Activated CD8-positive, alpha-beta T cell treated with anti-CD3 and anti-CD28 coated beads for 36 hours (primary cell): ENCODE measurements at regions not wholly inside any gene's neighbourhood (a gene's known extent, or its start where the extent isn't known, plus 50 kb on each side); places are given as distances from the start of the nearest gene placed in this dataset.

Experiments used
- ATAC-seq: fragments of 200-7000 bp; cut with Tn5 transposase; one replicate; pipeline ENCODE4 v1.10.0; 2021; ENCODE audit warnings: mild to moderate bottlenecking, moderate library complexity
- CTCF ChIA-PET: fragments of 350-600 bp; sonication (Branson Sonifier 250); formaldehyde crosslinking; loops from one replicate; lab custom pipeline; 2021; ENCODE audit warnings: antibody characterized with exemption; lab: Charles Lee
- POLR2A ChIA-PET: fragments of 350-600 bp; sonication (Branson Sonifier 250); formaldehyde crosslinking; loops from one replicate; lab custom pipeline; 2021; ENCODE audit warnings: antibody characterized with exemption; lab: Charles Lee
- DNase-seq: peaks from one replicate; pipeline ENCODE4 v3.0.0-alpha.2; 2020
- H3K27ac Mint-ChIP-seq: one replicate; pipeline ENCODE4 v1.8.0; 2021; ENCODE audit warnings: mild to moderate bottlenecking, mixed read lengths
- H3K27me3 Mint-ChIP-seq: one replicate; pipeline ENCODE4 v1.8.0; 2021; ENCODE audit warnings: mixed read lengths
- H3K36me3 Mint-ChIP-seq: one replicate; pipeline ENCODE4 v1.8.0; 2021; ENCODE audit warnings: low read depth, mixed read lengths
- H3K4me1 Mint-ChIP-seq: one replicate; pipeline ENCODE4 v1.8.0; 2021; ENCODE audit warnings: low read depth, mixed read lengths
- H3K4me3 Mint-ChIP-seq: one replicate; pipeline ENCODE4 v1.8.0; 2021; ENCODE audit warnings: mild to moderate bottlenecking, moderate library complexity, mixed read lengths
- H3K9me3 Mint-ChIP-seq: one replicate; pipeline ENCODE4 v1.8.0; 2021; ENCODE audit warnings: mixed read lengths
- intact Hi-C: fragments of 100-400 bp; cut with micrococcal nuclease; formaldehyde crosslinking; loops from one replicate; pipeline ENCODE4 v1.10.0; 2022
- TF ChIP-seq, protein P1 (sequence below): fragments of 200-600 bp; IDR thresholded peaks from one replicate; pipeline ENCODE4 v1.8.0; 2022; ENCODE audit warnings: antibody characterized with exemption, mild to moderate bottlenecking

DNA sequence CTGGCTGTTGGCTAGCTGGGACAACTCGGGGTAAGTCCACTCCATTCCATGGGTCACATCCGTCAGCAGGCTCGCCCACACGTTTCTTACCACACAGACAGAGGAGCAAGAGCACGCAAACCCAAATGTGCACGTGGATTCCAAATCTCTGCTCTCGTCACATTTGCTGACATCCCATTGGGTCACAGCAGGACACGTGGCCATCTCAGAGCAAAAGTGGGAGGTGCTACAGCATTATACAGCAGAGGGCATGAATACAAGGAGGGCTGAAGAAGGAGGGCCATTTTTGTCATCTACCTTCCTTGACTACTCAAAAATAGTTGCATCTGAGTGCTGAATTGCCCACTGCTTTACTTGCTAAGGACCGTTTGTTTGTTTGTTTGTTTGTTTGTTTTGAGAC, 84.7 kb downstream of the RBBP6 start:
- Mint-ChIP-seq H3K27ac (no peak overlapping the region), H3K4me1 (no peaks in the 10 kb centered on the region), H3K27me3 (peaks cover 1% of the 10 kb centered on the region), H3K9me3 (no peaks in the 10 kb centered on the region), H3K4me3 (no peak overlapping the region), H3K36me3 (no peaks in the 10 kb centered on the region)
- intact Hi-C loops = no loop called here
- POLR2A ChIA-PET = no interaction called here
- CTCF ChIA-PET = no interaction called here
- TF ChIP-seq, protein P1, sequence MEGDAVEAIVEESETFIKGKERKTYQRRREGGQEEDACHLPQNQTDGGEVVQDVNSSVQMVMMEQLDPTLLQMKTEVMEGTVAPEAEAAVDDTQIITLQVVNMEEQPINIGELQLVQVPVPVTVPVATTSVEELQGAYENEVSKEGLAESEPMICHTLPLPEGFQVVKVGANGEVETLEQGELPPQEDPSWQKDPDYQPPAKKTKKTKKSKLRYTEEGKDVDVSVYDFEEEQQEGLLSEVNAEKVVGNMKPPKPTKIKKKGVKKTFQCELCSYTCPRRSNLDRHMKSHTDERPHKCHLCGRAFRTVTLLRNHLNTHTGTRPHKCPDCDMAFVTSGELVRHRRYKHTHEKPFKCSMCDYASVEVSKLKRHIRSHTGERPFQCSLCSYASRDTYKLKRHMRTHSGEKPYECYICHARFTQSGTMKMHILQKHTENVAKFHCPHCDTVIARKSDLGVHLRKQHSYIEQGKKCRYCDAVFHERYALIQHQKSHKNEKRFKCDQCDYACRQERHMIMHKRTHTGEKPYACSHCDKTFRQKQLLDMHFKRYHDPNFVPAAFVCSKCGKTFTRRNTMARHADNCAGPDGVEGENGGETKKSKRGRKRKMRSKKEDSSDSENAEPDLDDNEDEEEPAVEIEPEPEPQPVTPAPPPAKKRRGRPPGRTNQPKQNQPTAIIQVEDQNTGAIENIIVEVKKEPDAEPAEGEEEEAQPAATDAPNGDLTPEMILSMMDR = no peak
- DNase-seq = no peak
- no peak for ATAC-seq

DNA sequence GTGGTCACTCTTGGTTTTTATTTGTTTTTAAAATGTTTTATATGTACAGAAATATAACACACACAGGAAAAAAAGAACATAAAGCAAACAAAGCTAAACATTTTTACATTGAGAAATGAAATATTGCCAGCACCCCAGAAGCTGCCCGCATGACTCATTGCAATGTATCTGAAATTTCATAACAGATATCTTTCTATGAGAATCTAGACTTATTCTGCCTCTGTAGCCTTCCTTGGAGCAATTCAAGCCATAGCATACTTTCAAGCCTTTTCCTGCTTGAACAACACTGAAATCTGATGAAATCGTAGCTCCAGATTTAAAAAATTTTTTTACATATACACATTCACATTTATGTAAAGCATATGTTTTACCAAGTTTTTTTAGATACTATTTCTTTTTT, 86.9 kb downstream of the RBBP6 start:
- POLR2A ChIA-PET = no interaction called here
- H3K9me3 Mint-ChIP-seq = no peaks in the 10 kb centered on the region
- no peaks in the 10 kb centered on the region for H3K36me3 Mint-ChIP-seq
- CTCF ChIA-PET = no interaction called here
- no peak overlapping the region for H3K4me3 Mint-ChIP-seq
- intact Hi-C loops = no loop called here
- DNase-seq = no peak
- peaks cover 4% of the 10 kb centered on the region for H3K27me3 Mint-ChIP-seq
- H3K27ac Mint-ChIP-seq = no peak overlapping the region
- H3K4me1 Mint-ChIP-seq = no peaks in the 10 kb centered on the region
- no peak for ATAC-seq
- TF ChIP-seq, protein P1 = no peak

DNA sequence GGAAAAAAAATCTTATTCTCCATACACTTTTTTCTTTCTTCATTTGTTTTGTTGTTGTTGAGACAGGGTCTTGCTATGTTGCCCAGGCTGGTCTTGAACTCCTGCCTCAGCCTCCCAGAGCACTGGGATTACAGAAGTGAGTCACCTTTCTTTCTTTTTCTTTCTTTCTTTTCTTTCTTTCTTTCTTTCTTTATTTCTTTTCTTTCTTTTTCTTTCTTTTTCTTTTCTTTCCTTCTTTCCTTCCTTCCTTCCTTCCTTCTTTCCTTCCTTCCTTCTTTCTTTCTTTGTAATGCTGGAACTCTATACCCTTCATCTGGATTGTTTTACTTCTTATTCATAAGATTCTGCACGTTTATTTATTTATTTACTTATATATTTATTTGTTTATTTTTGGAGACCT, 94.5 kb upstream of the TNRC6A start:
- H3K4me3 Mint-ChIP-seq = no peak overlapping the region
- H3K27ac Mint-ChIP-seq = no peak overlapping the region
- intact Hi-C loops = no loop called here
- ChIA-PET POLR2A (no interaction called here), CTCF (no interaction called here)
- H3K4me1 Mint-ChIP-seq = no peaks in the 10 kb centered on the region
- DNase-seq = no peak
- H3K9me3 Mint-ChIP-seq = no peaks in the 10 kb centered on the region
- H3K36me3 Mint-ChIP-seq = no peaks in the 10 kb centered on the region
- H3K27me3 Mint-ChIP-seq = peaks cover 9% of the 10 kb centered on the region
- TF ChIP-seq, protein P1 = no peak
- ATAC-seq = no peak

DNA sequence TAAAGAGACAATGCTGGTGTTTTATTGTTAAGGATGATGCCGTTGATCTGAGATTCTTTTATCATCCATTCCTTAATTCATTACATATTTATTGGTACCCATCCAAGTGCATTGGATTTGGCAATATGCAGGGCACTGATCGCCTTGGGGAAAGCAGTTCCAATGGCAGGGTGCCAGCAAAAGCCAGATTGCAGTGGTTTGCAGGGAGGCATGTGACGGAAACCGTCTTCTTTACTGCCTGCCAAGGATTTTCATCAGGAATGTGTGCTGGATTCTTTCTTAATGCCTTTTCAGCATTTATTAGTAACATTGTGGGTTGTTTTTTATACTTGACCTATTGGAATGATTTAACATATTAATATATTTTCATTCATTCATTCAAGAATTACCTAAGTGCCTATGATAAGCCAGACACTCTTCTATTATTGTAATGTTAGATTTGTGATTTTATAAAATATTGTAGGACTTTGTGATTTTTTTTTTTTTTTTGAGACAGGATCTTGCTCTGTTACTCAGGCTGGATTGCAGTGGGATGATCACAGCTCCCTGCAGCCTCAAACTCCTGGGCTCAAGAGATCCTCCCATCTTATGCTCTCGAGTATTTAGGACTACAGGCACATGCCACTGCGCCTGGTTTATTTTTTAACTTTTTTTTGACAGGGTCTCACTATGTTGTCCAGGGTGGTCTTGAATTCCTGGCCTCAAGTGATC, 93.4 kb upstream of the TNRC6A start:
- Mint-ChIP-seq H3K27ac (no peak overlapping the region), H3K36me3 (no peaks in the 10 kb centered on the region), H3K4me1 (no peaks in the 10 kb centered on the region), H3K9me3 (no peaks in the 10 kb centered on the region), H3K27me3 (peaks cover 6% of the 10 kb centered on the region), H3K4me3 (no peak overlapping the region)
- intact Hi-C loops = no loop called here
- ATAC-seq (no peak), DNase-seq (no peak)
- TF ChIP-seq, protein P1 = no peak
- ChIA-PET POLR2A (no interaction called here), CTCF (no interaction called here)

DNA sequence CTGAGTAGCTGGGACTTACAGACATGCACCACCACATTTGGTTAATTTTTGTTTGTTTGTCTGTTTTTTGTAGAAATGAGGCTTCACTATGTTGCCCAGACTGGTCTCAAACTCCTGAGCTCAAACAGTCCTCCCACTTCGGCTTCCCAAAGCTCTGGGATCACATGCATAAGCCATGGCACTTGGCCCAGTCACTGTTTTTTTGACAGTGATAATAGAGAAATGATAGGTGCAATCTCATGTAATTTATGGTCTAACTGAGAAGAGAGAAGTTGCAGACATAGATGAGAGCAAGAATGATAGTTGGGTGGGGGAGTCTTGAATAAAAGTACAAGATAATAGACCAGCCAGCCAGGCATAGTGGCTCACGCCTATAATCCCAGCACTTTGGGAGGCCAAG, 89.7 kb upstream of the TNRC6A start:
- H3K27ac Mint-ChIP-seq = no peak overlapping the region
- no peaks in the 10 kb centered on the region for H3K9me3 Mint-ChIP-seq
- TF ChIP-seq, protein P1 = no peak
- H3K36me3 Mint-ChIP-seq = no peaks in the 10 kb centered on the region
- ChIA-PET POLR2A (interaction anchor here (0.6 kb wide), 1 partner anchor 47 kb away, joined by 3 read pairs; no protein-coding TSS in a partner anchor), CTCF (no interaction called here)
- peaks cover 15% of the 10 kb centered on the region for H3K27me3 Mint-ChIP-seq
- no peak overlapping the region for H3K4me3 Mint-ChIP-seq
- no peak for DNase-seq
- ATAC-seq = no peak
- H3K4me1 Mint-ChIP-seq = no peaks in the 10 kb centered on the region
- intact Hi-C loops = no loop called here
